ENCODE measurements at regions not wholly inside any gene's neighbourhood (a gene's known extent, or its start where the extent isn't known, plus 50 kb on each side); places are given as distances from the start of the nearest gene placed in this dataset.

GRCh38 chr15:81812456-81812855 is 233.4 kb downstream of the MEX3B start:
- Mint-ChIP-seq H3K4me1 (ENCODE audit: low read depth) (no peaks in the 10 kb centered on the region), H3K4me3 (ENCODE audit: low read depth) (no peak overlapping the region), H3K9me3 (ENCODE audit: low read depth) (no peaks in the 10 kb centered on the region), H3K27ac (no peak overlapping the region), H3K27me3 (no peaks in the 10 kb centered on the region), H3K36me3 (ENCODE audit: insufficient read depth) (peaks cover 5% of the 10 kb centered on the region)
- TF ChIP-seq, protein P1, sequence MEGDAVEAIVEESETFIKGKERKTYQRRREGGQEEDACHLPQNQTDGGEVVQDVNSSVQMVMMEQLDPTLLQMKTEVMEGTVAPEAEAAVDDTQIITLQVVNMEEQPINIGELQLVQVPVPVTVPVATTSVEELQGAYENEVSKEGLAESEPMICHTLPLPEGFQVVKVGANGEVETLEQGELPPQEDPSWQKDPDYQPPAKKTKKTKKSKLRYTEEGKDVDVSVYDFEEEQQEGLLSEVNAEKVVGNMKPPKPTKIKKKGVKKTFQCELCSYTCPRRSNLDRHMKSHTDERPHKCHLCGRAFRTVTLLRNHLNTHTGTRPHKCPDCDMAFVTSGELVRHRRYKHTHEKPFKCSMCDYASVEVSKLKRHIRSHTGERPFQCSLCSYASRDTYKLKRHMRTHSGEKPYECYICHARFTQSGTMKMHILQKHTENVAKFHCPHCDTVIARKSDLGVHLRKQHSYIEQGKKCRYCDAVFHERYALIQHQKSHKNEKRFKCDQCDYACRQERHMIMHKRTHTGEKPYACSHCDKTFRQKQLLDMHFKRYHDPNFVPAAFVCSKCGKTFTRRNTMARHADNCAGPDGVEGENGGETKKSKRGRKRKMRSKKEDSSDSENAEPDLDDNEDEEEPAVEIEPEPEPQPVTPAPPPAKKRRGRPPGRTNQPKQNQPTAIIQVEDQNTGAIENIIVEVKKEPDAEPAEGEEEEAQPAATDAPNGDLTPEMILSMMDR (IDR thresholded peaks at IDR 0.05; ENCODE audit: unreplicated experiment), result no peak
- DNase-seq (ENCODE audit: low spot score, unreplicated experiment), result no peak

- H3K36me3 Mint-ChIP-seq (ENCODE audit: insufficient read depth), result peaks cover 8% of the 10 kb centered on the region
- DNase-seq (ENCODE audit: low spot score, unreplicated experiment), result no peak
- no peaks in the 10 kb centered on the region for H3K4me1 Mint-ChIP-seq (ENCODE audit: low read depth)
- H3K9me3 Mint-ChIP-seq (ENCODE audit: low read depth), result no peaks in the 10 kb centered on the region
- TF ChIP-seq, protein P1 (IDR thresholded peaks at IDR 0.05; ENCODE audit: unreplicated experiment), result no peak
- H3K4me3 Mint-ChIP-seq (ENCODE audit: low read depth), result no peak overlapping the region
- no peak overlapping the region for H3K27ac Mint-ChIP-seq
- H3K27me3 Mint-ChIP-seq, result no peaks in the 10 kb centered on the region
Measured at GRCh38 chr15:81811736-81812135, 234.1 kb downstream of the MEX3B start.

GRCh38 chr15:81809543-81809942 is 236.3 kb downstream of the MEX3B start:
- H3K4me1 Mint-ChIP-seq (ENCODE audit: low read depth), result no peaks in the 10 kb centered on the region
- no peaks in the 10 kb centered on the region for H3K9me3 Mint-ChIP-seq (ENCODE audit: low read depth)
- H3K27ac Mint-ChIP-seq, result no peak overlapping the region
- H3K4me3 Mint-ChIP-seq (ENCODE audit: low read depth), result no peak overlapping the region
- peaks cover 9% of the 10 kb centered on the region for H3K36me3 Mint-ChIP-seq (ENCODE audit: insufficient read depth)
- no peak for DNase-seq (ENCODE audit: low spot score, unreplicated experiment)
- TF ChIP-seq, protein P1 (IDR thresholded peaks at IDR 0.05; ENCODE audit: unreplicated experiment), result peak; percentile 38
- H3K27me3 Mint-ChIP-seq, result no peaks in the 10 kb centered on the region

DNA sequence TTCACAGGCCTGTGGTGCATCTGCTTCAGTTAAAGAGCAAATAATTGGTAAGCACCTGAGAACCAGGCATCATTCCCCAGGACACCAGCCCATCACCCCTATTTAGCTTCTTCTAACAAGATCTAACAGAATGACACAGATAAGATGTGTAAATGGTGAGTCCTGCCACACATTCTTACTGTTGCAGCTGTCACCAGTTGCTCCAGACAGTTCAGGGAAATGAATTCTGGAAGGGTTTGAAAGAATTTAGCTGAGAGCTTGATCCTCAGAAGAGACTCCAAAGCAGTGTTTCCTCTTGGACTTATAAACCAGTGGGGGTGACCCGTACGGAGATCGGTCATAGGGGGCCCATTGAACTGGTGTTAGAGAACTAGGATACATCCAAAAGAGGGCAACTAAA is 238.0 kb downstream of the MEX3B start:
- Mint-ChIP-seq H3K4me3 (ENCODE audit: low read depth) (no peak overlapping the region), H3K27ac (no peak overlapping the region), H3K27me3 (no peaks in the 10 kb centered on the region), H3K4me1 (ENCODE audit: low read depth) (no peaks in the 10 kb centered on the region), H3K9me3 (ENCODE audit: low read depth) (no peaks in the 10 kb centered on the region), H3K36me3 (ENCODE audit: insufficient read depth) (peaks cover 9% of the 10 kb centered on the region)
- TF ChIP-seq, protein P1 (IDR thresholded peaks at IDR 0.05; ENCODE audit: unreplicated experiment), result no peak
- no peak for DNase-seq (ENCODE audit: low spot score, unreplicated experiment)

DNA sequence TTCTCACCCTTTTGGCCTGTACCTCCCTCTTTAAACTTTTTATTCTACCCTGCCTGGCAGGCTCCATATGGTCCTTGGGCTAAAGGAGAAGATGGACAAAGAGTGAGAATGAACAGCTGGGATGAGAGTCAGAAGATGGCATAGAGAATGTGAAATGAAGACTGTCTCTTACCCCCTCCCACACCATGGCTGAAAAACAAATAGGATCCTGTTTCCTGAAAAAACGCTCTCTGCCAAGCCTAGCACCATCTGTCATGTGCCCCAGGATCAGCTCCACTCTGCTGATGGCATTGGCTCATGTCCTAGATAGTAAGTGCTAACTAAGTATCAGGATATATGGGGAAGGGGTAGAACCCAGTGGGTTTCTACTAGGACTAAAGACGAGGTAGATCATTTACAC is 238.6 kb downstream of the MEX3B start:
- DNase-seq (ENCODE audit: low spot score, unreplicated experiment), result no peak
- TF ChIP-seq, protein P1 (IDR thresholded peaks at IDR 0.05; ENCODE audit: unreplicated experiment), result no peak
- no peaks in the 10 kb centered on the region for H3K4me1 Mint-ChIP-seq (ENCODE audit: low read depth)
- no peak overlapping the region for H3K4me3 Mint-ChIP-seq (ENCODE audit: low read depth)
- H3K27ac Mint-ChIP-seq, result no peak overlapping the region
- no peaks in the 10 kb centered on the region for H3K27me3 Mint-ChIP-seq
- peaks cover 9% of the 10 kb centered on the region for H3K36me3 Mint-ChIP-seq (ENCODE audit: insufficient read depth)
- H3K9me3 Mint-ChIP-seq (ENCODE audit: low read depth), result no peaks in the 10 kb centered on the region
